DND-41 (cell line): ENCODE measurements at regions not wholly inside any gene's neighbourhood (a gene's known extent, or its start where the extent isn't known, plus 50 kb on each side); places are given as distances from the start of the nearest gene placed in this dataset.

ENCODE experiments used
- EZH2 ChIP-seq: IDR thresholded peaks from 3 replicates; pipeline ENCODE4 v1.6.1; 2012; ENCODE audit warnings: borderline replicate concordance, low read depth, mild to moderate bottlenecking, moderate library complexity, low read length, inconsistent platforms; ENCODE audit not compliant: severe bottlenecking
- TF ChIP-seq, protein P1 (sequence below): IDR thresholded peaks from 2 replicates; pipeline ENCODE4 v1.5.1; 2012; ENCODE audit warnings: borderline replicate concordance, low read length, moderate library complexity, mild to moderate bottlenecking; ENCODE audit not compliant: poor library complexity, severe bottlenecking; ENCODE audit errors: extremely low read depth

DNA sequence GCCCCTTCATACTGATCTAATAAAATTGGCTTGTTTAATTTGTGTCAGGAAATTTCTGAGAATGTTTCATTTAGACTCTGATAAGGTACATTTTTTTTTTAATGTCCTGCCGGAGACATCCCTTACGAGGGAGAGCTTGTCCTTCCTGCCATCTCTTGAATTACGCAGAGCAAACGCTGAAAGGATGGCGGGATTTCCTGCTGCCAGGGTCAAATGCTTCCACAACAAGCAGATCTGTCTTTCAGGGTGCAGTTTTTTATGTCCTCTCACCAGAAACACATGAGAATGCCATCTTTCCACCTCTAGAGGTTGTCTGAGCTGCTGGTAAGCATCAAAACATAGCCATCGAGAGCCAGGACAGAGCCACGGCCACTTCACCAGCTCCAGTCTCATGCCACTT lies 126.8 kb upstream of the ARHGAP5 start:
- TF ChIP-seq, protein P1, sequence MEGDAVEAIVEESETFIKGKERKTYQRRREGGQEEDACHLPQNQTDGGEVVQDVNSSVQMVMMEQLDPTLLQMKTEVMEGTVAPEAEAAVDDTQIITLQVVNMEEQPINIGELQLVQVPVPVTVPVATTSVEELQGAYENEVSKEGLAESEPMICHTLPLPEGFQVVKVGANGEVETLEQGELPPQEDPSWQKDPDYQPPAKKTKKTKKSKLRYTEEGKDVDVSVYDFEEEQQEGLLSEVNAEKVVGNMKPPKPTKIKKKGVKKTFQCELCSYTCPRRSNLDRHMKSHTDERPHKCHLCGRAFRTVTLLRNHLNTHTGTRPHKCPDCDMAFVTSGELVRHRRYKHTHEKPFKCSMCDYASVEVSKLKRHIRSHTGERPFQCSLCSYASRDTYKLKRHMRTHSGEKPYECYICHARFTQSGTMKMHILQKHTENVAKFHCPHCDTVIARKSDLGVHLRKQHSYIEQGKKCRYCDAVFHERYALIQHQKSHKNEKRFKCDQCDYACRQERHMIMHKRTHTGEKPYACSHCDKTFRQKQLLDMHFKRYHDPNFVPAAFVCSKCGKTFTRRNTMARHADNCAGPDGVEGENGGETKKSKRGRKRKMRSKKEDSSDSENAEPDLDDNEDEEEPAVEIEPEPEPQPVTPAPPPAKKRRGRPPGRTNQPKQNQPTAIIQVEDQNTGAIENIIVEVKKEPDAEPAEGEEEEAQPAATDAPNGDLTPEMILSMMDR, result no peak
- TF ChIP-seq EZH2, result no peak
